Eye (tissue), 1 donor: ENCODE measurements at regions not wholly inside any gene's neighbourhood (a gene's known extent, or its start where the extent isn't known, plus 50 kb on each side); places are given as distances from the start of the nearest gene placed in this dataset.
A peak's percentile ranks its signal among the peaks of the same experiment; 100 is the strongest.

Experiments used
- DNase-seq: peaks from one replicate; pipeline ENCODE4 v3.0.0-alpha.2; 2015

- DNase-seq, result peak; percentile 37
These were observed 50.7 kb upstream of the PNMA8B start for GRCh38 chr19:46546194-46546896.

GRCh38 chr19:46550684-46551083, 50.4 kb upstream of the CALM3 start:
- DNase-seq, result no peak

- no peak for DNase-seq
These were observed 50.0 kb upstream of the CALM3 start for GRCh38 chr19:46551164-46551563.
